H9 (cell line): ENCODE measurements at regions not wholly inside any gene's neighbourhood (a gene's known extent, or its start where the extent isn't known, plus 50 kb on each side); places are given as distances from the start of the nearest gene placed in this dataset.

Source experiments
- DNase-seq: peaks from one replicate; pipeline ENCODE4 v3.0.0-alpha.2; 2017
- H2AFZ ChIP-seq: one replicate; pipeline ENCODE4 v1.6.1; 2013; ENCODE audit warnings: mild to moderate bottlenecking, low read length, control low read depth, moderate library complexity
- H2AK5ac ChIP-seq: 2 replicates; pipeline ENCODE4 v1.6.1; 2013; ENCODE audit warnings: low read length, control low read depth, mixed read lengths; ENCODE audit not compliant: insufficient read length
- H2BK120ac ChIP-seq: one replicate; pipeline ENCODE4 v1.6.1; 2013; ENCODE audit warnings: low read depth, mild to moderate bottlenecking, low read length, control low read depth, inconsistent platforms; ENCODE audit not compliant: poor library complexity, severe bottlenecking
- H2BK12ac ChIP-seq: 2 replicates; pipeline ENCODE4 v1.6.1; 2013; ENCODE audit warnings: low read length, control low read depth, mixed read lengths, low read depth; ENCODE audit not compliant: insufficient read length
- H2BK15ac ChIP-seq: 2 replicates; pipeline ENCODE4 v1.6.1; 2013; ENCODE audit warnings: low read depth, low read length, control low read depth
- H2BK20ac ChIP-seq: one replicate; pipeline ENCODE4 v1.6.1; 2013; ENCODE audit warnings: low read depth, mild to moderate bottlenecking, low read length, control low read depth, inconsistent platforms; ENCODE audit not compliant: poor library complexity, severe bottlenecking
- H2BK5ac ChIP-seq: 2 replicates; pipeline ENCODE4 v1.6.1; 2013; ENCODE audit warnings: low read length, control low read depth, mixed read lengths; ENCODE audit not compliant: insufficient read length
- H3K14ac ChIP-seq: 2 replicates; pipeline ENCODE4 v1.6.1; 2013; ENCODE audit warnings: low read length, control low read depth; ENCODE audit not compliant: insufficient read depth
- H3K18ac ChIP-seq: 2 replicates; pipeline ENCODE4 v1.6.1; 2013; ENCODE audit warnings: low read depth, mild to moderate bottlenecking, mixed read lengths, low read length, control low read depth; ENCODE audit not compliant: insufficient read length
- H3K23ac ChIP-seq: 2 replicates; pipeline ENCODE4 v1.6.1; 2013; ENCODE audit warnings: low read length, control low read depth, mixed read lengths, low read depth; ENCODE audit not compliant: insufficient read length
- H3K23me2 ChIP-seq: 2 replicates; pipeline ENCODE4 v1.6.1; 2013; ENCODE audit warnings: low read depth, mild to moderate bottlenecking, mixed read lengths, low read length, control low read depth; ENCODE audit not compliant: insufficient read length, poor library complexity, severe bottlenecking
- H3K27ac ChIP-seq: 2 replicates; pipeline ENCODE4 v1.5.1; 2013; ENCODE audit warnings: low read length, control low read depth, mixed read lengths, low read depth; ENCODE audit not compliant: insufficient read length
- H3K27me3 ChIP-seq: 2 replicates; pipeline ENCODE4 v1.6.1; 2013; ENCODE audit warnings: low read length, control low read depth, inconsistent platforms; ENCODE audit not compliant: insufficient read depth
- H3K4ac ChIP-seq: 2 replicates; pipeline ENCODE4 v1.6.1; 2013; ENCODE audit warnings: low read depth, mild to moderate bottlenecking, control low read depth, inconsistent platforms, low read length, moderate library complexity
- H3K4me1 ChIP-seq: 2 replicates; pipeline ENCODE4 v1.6.1; 2013; ENCODE audit warnings: low read length, control low read depth, inconsistent platforms; ENCODE audit not compliant: insufficient read depth
- H3K4me2 ChIP-seq: 2 replicates; pipeline ENCODE4 v1.6.1; 2013; ENCODE audit warnings: low read length, control low read depth, mixed read lengths; ENCODE audit not compliant: insufficient read length, insufficient read depth
- H3K56ac ChIP-seq: 2 replicates; pipeline ENCODE4 v1.6.1; 2013; ENCODE audit warnings: low read depth, mild to moderate bottlenecking, mixed read lengths, low read length, control low read depth; ENCODE audit not compliant: insufficient read length
- H3K79me1 ChIP-seq: 2 replicates; pipeline ENCODE4 v1.6.1; 2013; ENCODE audit warnings: low read depth, mild to moderate bottlenecking, moderate library complexity, low read length, control low read depth, inconsistent platforms; ENCODE audit not compliant: insufficient read depth, poor library complexity, severe bottlenecking
- H3K79me2 ChIP-seq: 2 replicates; pipeline ENCODE4 v1.6.1; 2013; ENCODE audit warnings: low read length, control low read depth, inconsistent platforms; ENCODE audit not compliant: insufficient read depth
- H3K9ac ChIP-seq: 2 replicates; pipeline ENCODE4 v1.6.1; 2013; ENCODE audit warnings: low read length, control low read depth, mixed read lengths; ENCODE audit not compliant: insufficient read length; ENCODE audit errors: extremely low read depth
- H3K9me3 ChIP-seq: one replicate; pipeline ENCODE4 v1.6.1; 2013; ENCODE audit warnings: low read depth, low read length, inconsistent platforms; ENCODE audit not compliant: control insufficient read depth
- H3T11ph ChIP-seq: one replicate; pipeline ENCODE4 v1.6.1; 2013; ENCODE audit warnings: mild to moderate bottlenecking, low read length, control low read depth, inconsistent platforms
- H4K20me1 ChIP-seq: one replicate; pipeline ENCODE4 v1.6.1; 2013; ENCODE audit not compliant: control insufficient read depth, insufficient read length, insufficient read depth
- H4K5ac ChIP-seq: 2 replicates; pipeline ENCODE4 v1.6.1; 2013; ENCODE audit warnings: low read depth, mild to moderate bottlenecking, mixed read lengths, low read length, control low read depth; ENCODE audit not compliant: insufficient read length
- H4K8ac ChIP-seq: replicated peaks from 2 replicates; pipeline ENCODE4 v1.6.1; 2013; ENCODE audit warnings: low read length, control low read depth, mixed read lengths, low read depth; ENCODE audit not compliant: insufficient read length
- H4K91ac ChIP-seq: 2 replicates; pipeline ENCODE4 v1.6.1; 2013; ENCODE audit warnings: low read depth, mild to moderate bottlenecking, moderate library complexity, mixed read lengths, low read length, control low read depth; ENCODE audit not compliant: insufficient read length
- H3K27ac Mint-ChIP-seq, 3 experiments: 2 replicates in 2 of 3; 3 replicates in 1 of 3; pipeline ENCODE4 v1.8.0; 2020 to 2021; ENCODE audit warnings: mixed read lengths in 3 of 3, mild to moderate bottlenecking in 1 of 3, moderate library complexity in 1 of 3
- H3K27me3 Mint-ChIP-seq: 2 replicates; pipeline ENCODE4 v1.8.0; 2021; ENCODE audit warnings: low read depth, mild to moderate bottlenecking, moderate library complexity, mixed read lengths
- H3K36me3 Mint-ChIP-seq, 3 experiments: 2 replicates in 2 of 3; 3 replicates in 1 of 3; pipeline ENCODE4 v1.8.0; 2020 to 2021; ENCODE audit warnings: low read depth in 3 of 3, mixed read lengths in 3 of 3; ENCODE audit not compliant: insufficient read depth in 1 of 3
- H3K4me1 Mint-ChIP-seq, 2 experiments: 2 replicates each; pipeline ENCODE4 v1.8.0; 2020; ENCODE audit warnings: mixed read lengths in 2 of 2
- H3K4me3 Mint-ChIP-seq, 2 experiments: 2 replicates in 1 of 2; 3 replicates in 1 of 2; pipeline ENCODE4 v1.8.0; 2020 to 2021; ENCODE audit warnings: mild to moderate bottlenecking in 2 of 2, mixed read lengths in 2 of 2, moderate library complexity in 1 of 2
- H3K9me3 Mint-ChIP-seq, 2 experiments: 2 replicates in 1 of 2; 3 replicates in 1 of 2; pipeline ENCODE4 v1.8.0; 2020; ENCODE audit warnings: mild to moderate bottlenecking in 2 of 2, mixed read lengths in 2 of 2, moderate library complexity in 1 of 2
- CTCF ChIP-seq: fragments of 200-600 bp; sonication (generic); conservative IDR thresholded peaks from 3 replicates; pipeline ENCODE4 v1.8.0; 2021; ENCODE audit warnings: antibody characterized with exemption, mild to moderate bottlenecking
- WGBS: extraction: QIAGEN DNeasy Blood & Tissue Kit; methylation state at CpG from one replicate; pipeline ENCODE4 v1.1.7; 2013; ENCODE audit warnings: missing lambda C conversion rate, low lambda C conversion rate, mixed read lengths; ENCODE audit not compliant: insufficient read length; ENCODE audit errors: extremely low coverage; 5-methylcytosine and 5-hydroxymethylcytosine counted together

- Mint-ChIP-seq H3K27me3 (no peaks in the 10 kb centered on the region; the same call in 1 of the 2 replicates), H3K9me3 (no peaks in the 10 kb centered on the region; a peak in 1 of 5 replicates), H3K4me3 (no peak overlapping the region), H3K4me1 (peaks cover 8 to 11% of the 10 kb centered on the region in 2 experiments), H3K36me3 (no peaks in the 10 kb centered on the region), H3K27ac (no peak overlapping the region)
- Histone ChIP-seq H3K4me2 (no peak overlapping the region), H3K79me1 (no peaks in the 10 kb centered on the region), H3K23me2 (no peaks in the 10 kb centered on the region), H3T11ph (no peak overlapping the region), H3K9me3 (no peaks in the 10 kb centered on the region), H2BK12ac (no peak overlapping the region), H3K4me1 (no peaks in the 10 kb centered on the region; the same call in 1 of the 2 replicates), H3K79me2 (no peaks in the 10 kb centered on the region), H3K9ac (no peak overlapping the region), H2BK120ac (no peak overlapping the region), H2AK5ac (no peak overlapping the region), H4K91ac (no peak overlapping the region), H3K23ac (no peak overlapping the region), H3K27me3 (no peaks in the 10 kb centered on the region), H3K18ac (no peak overlapping the region), H3K27ac (no peak overlapping the region), H3K4ac (no peak overlapping the region), H2BK5ac (no peak overlapping the region), H4K8ac (no peak overlapping the region), H4K20me1 (no peaks in the 10 kb centered on the region), H2BK15ac (no peak overlapping the region), H2AFZ (no peak overlapping the region), H4K5ac (no peak overlapping the region), H3K56ac (no peak overlapping the region), H3K14ac (no peak overlapping the region), H2BK20ac (no peak overlapping the region)
- TF ChIP-seq CTCF: no peak
- no CpG with 5 or more reads among the region's 5 CpGs for WGBS
- no peak for DNase-seq
Measured at GRCh38 chr20:19823216-19823615, 65.2 kb downstream of the RIN2 start.
